HEK293 (cell line): ENCODE measurements at regions not wholly inside any gene's neighbourhood (a gene's known extent, or its start where the extent isn't known, plus 50 kb on each side); places are given as distances from the start of the nearest gene placed in this dataset.
"Not testable (repeated sequence)": the region's sequence is repeated elsewhere in the genome, so short reads cannot be mapped to it uniquely, and the experiment has no call there.

Experiments used
- CTCF ChIA-PET: fragments of 350-600 bp; formaldehyde crosslinking; extraction: SDS; loops from one replicate; lab custom pipeline; 2021; ENCODE audit warnings: antibody characterized with exemption; lab: Yijun Ruan, JAX
- POLR2A ChIA-PET: fragments of 300-600 bp; formaldehyde crosslinking; extraction: SDS; loops from one replicate; lab custom pipeline; 2020; ENCODE audit warnings: antibody characterized with exemption, inconsistent platforms; lab: Yijun Ruan, JAX
- H3K27ac ChIP-seq: fragments of 200-500 bp; sonication (Bioruptor generic); 2 replicates; pipeline ENCODE4 v1.5.1; 2014; ENCODE audit warnings: low read depth, low read length, control low read depth, inconsistent platforms; ENCODE audit errors: extremely low read depth
- H3K36me3 ChIP-seq, 2 experiments: fragments of 200-500 bp in 1 of 2; sonication (Bioruptor generic) in 1 of 2; 1 replicate in 1 of 2; 2 replicates in 1 of 2; pipeline ENCODE4 v1.5.1; 2014 to 2017; ENCODE audit warnings: inconsistent platforms in 2 of 2, low read length in 2 of 2; ENCODE audit not compliant: control insufficient read depth in 2 of 2, insufficient read depth in 1 of 2
- H3K4me1 ChIP-seq: fragments of 200-500 bp; sonication (Bioruptor generic); 2 replicates; pipeline ENCODE4 v1.5.1; 2014; ENCODE audit warnings: mild to moderate bottlenecking, low read length, inconsistent platforms; ENCODE audit not compliant: control insufficient read depth, insufficient read depth
- H3K4me3 ChIP-seq: 2 replicates; pipeline ENCODE4 v1.5.1; 2011; ENCODE audit warnings: low read depth, mild to moderate bottlenecking, control low read depth, low read length, moderate library complexity
- H3K9me3 ChIP-seq: fragments of 200-500 bp; sonication (Bioruptor generic); 2 replicates; pipeline ENCODE4 v1.5.1; 2014; ENCODE audit warnings: low read depth, low read length, inconsistent platforms; ENCODE audit not compliant: control insufficient read depth, insufficient read depth
- EGR2 ChIP-seq: fragments of 450-650 bp; formaldehyde crosslinking; IDR thresholded peaks from 2 replicates; pipeline ENCODE4 v1.5.1; 2016; ENCODE audit warnings: low read depth, missing biosample characterization, missing genetic modification characterization
- HOXA7 ChIP-seq: sonication (generic); formaldehyde crosslinking; IDR thresholded peaks from 2 replicates; pipeline ENCODE4 v1.8.1; 2022; ENCODE audit warnings: missing genetic modification reagents, borderline replicate concordance
- KLF7 ChIP-seq: fragments of 450-650 bp; formaldehyde crosslinking; IDR thresholded peaks from 2 replicates; pipeline ENCODE4 v1.5.1; 2016; ENCODE audit warnings: missing biosample characterization, missing genetic modification characterization, borderline replicate concordance
- KLF9 ChIP-seq: fragments of 450-650 bp; formaldehyde crosslinking; IDR thresholded peaks from 2 replicates; pipeline ENCODE4 v1.5.1; 2016; ENCODE audit warnings: missing biosample characterization, missing genetic modification characterization, low read depth
- OSR2 ChIP-seq: fragments of 450-650 bp; formaldehyde crosslinking; IDR thresholded peaks from 2 replicates; pipeline ENCODE4 v1.5.1; 2016; ENCODE audit warnings: missing biosample characterization, missing genetic modification characterization
- ZNF10 ChIP-seq: fragments of 450-650 bp; formaldehyde crosslinking; IDR thresholded peaks from 2 replicates; pipeline ENCODE4 v1.5.1; 2017; ENCODE audit warnings: missing biosample characterization, missing genetic modification characterization
- ZNF221 ChIP-seq: fragments of 450-650 bp; formaldehyde crosslinking; IDR thresholded peaks from 2 replicates; pipeline ENCODE4 v1.5.1; 2017; ENCODE audit warnings: missing biosample characterization, missing genetic modification characterization, borderline replicate concordance
- ZNF354C ChIP-seq: fragments of 450-650 bp; formaldehyde crosslinking; IDR thresholded peaks from 2 replicates; pipeline ENCODE4 v1.5.1; 2016; ENCODE audit warnings: missing biosample characterization, missing genetic modification characterization, low read depth, borderline replicate concordance
- ZNF426 ChIP-seq: fragments of 450-650 bp; formaldehyde crosslinking; IDR thresholded peaks from 2 replicates; pipeline ENCODE4 v1.5.1; 2017; ENCODE audit warnings: missing biosample characterization, missing genetic modification characterization, mild to moderate bottlenecking, inconsistent platforms, moderate library complexity
- ZNF521 ChIP-seq: fragments of 450-650 bp; formaldehyde crosslinking; IDR thresholded peaks from 2 replicates; pipeline ENCODE4 v1.5.1; 2017; ENCODE audit warnings: missing biosample characterization, mild to moderate bottlenecking, missing genetic modification characterization
- ZNF548 ChIP-seq: fragments of 450-650 bp; formaldehyde crosslinking; IDR thresholded peaks from 2 replicates; pipeline ENCODE4 v1.5.1; 2016; ENCODE audit warnings: missing biosample characterization, missing genetic modification characterization
- ZNF621 ChIP-seq: fragments of 450-650 bp; formaldehyde crosslinking; IDR thresholded peaks from 2 replicates; pipeline ENCODE4 v1.5.1; 2017; ENCODE audit warnings: missing biosample characterization, missing genetic modification characterization
- ZNF785 ChIP-seq: fragments of 450-650 bp; formaldehyde crosslinking; IDR thresholded peaks from 2 replicates; pipeline ENCODE4 v1.5.1; 2016; ENCODE audit warnings: missing biosample characterization, missing genetic modification characterization
- ZSCAN30 ChIP-seq: fragments of 450-650 bp; IDR thresholded peaks from 2 replicates; pipeline ENCODE4 v1.5.1; 2018; ENCODE audit warnings: missing biosample characterization, mild to moderate bottlenecking, missing genetic modification characterization, moderate library complexity
- TF ChIP-seq, protein P1 (sequence below): fragments of 450-650 bp; formaldehyde crosslinking; conservative IDR thresholded peaks from 2 replicates; pipeline ENCODE4 v1.5.1; 2016; ENCODE audit warnings: low read depth, missing biosample characterization, missing genetic modification characterization
- TF ChIP-seq, protein P2 (sequence below): fragments of 450-650 bp; formaldehyde crosslinking; IDR thresholded peaks from 2 replicates; pipeline ENCODE4 v1.5.1; 2016; ENCODE audit warnings: missing biosample characterization, missing genetic modification characterization
- TF ChIP-seq, protein P3 (sequence below): fragments of 450-650 bp; formaldehyde crosslinking; IDR thresholded peaks from 2 replicates; pipeline ENCODE4 v1.5.1; 2016; ENCODE audit warnings: missing biosample characterization, missing genetic modification characterization, borderline replicate concordance
- TF ChIP-seq, protein P4 (sequence below): fragments of 450-650 bp; formaldehyde crosslinking; IDR thresholded peaks from 2 replicates; pipeline ENCODE4 v1.5.1; 2016; ENCODE audit warnings: missing biosample characterization, missing genetic modification characterization

DNA sequence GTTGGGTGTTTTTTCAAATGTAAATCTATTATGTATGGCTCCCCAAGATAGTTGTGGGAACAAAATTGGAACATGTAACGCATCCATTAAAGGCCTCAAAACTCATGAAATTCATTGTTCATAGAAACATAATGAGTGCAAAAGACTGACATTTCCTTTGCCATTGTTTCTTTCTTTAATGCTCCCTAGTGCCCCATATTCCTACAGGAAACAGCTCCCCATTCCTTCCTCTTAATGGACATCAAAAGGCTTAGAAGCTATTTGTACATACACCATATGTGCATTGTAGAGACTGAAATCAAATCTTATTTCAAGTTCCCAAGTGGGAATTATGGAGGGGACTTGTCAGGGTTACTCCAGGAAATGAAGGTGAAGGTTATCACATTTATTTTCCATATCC is 139.1 kb downstream of the AHR start (continued):
- TF ChIP-seq, protein P1, sequence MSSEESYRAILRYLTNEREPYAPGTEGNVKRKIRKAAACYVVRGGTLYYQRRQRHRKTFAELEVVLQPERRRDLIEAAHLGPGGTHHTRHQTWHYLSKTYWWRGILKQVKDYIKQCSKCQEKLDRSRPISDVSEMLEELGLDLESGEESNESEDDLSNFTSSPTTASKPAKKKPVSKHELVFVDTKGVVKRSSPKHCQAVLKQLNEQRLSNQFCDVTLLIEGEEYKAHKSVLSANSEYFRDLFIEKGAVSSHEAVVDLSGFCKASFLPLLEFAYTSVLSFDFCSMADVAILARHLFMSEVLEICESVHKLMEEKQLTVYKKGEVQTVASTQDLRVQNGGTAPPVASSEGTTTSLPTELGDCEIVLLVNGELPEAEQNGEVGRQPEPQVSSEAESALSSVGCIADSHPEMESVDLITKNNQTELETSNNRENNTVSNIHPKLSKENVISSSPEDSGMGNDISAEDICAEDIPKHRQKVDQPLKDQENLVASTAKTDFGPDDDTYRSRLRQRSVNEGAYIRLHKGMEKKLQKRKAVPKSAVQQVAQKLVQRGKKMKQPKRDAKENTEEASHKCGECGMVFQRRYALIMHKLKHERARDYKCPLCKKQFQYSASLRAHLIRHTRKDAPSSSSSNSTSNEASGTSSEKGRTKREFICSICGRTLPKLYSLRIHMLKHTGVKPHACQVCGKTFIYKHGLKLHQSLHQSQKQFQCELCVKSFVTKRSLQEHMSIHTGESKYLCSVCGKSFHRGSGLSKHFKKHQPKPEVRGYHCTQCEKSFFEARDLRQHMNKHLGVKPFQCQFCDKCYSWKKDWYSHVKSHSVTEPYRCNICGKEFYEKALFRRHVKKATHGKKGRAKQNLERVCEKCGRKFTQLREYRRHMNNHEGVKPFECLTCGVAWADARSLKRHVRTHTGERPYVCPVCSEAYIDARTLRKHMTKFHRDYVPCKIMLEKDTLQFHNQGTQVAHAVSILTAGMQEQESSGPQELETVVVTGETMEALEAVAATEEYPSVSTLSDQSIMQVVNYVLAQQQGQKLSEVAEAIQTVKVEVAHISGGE (tag by site-specific recombination) = no peak
- TF ChIP-seq ZNF221 (tag by site-specific recombination) = no peak
- no peak for TF ChIP-seq HOXA7 (CRISPR knock-in tag)
- TF ChIP-seq, protein P2, sequence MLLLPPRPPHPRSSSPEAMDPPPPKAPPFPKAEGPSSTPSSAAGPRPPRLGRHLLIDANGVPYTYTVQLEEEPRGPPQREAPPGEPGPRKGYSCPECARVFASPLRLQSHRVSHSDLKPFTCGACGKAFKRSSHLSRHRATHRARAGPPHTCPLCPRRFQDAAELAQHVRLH (tag by site-specific recombination) = no peak
- TF ChIP-seq ZNF548 = no peak
- no peak for TF ChIP-seq EGR2 (tag by site-specific recombination)

DNA sequence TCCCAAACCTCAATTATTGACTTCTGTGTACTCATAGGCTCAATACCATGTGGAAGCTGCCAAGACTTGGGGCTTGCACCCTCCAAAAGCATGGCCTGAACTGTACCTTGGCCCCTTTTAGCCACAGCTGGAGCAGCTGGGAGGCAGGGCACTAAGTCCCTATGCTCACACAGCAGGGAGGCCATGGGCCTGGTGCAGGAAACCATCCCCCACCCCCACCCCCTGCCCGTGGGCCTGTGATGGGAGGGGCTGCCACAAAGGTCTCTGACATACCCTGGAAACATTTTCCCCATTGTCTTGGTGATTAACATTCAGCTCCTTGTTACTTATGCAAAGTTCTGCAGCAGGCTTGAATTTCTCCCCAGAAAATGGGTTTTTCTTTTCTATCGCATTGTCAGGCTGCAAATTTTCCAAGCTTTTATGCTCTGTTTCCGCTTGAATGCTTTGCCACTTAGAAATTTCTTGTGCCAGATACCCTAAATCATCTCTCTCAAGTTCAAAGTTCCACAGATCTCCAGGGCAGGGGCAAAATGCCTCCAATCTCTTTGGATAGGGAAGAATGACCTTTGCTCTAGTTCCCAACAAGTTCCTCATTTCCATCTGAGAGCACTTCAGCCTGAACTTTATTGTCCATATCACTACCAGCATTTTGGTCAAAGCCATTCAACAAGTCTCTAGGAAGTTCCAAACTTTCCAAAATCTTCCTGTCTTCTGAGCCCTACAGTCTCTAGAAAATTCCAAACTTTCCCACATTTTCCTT is 141.8 kb downstream of the AHR start:
- H3K4me1 ChIP-seq, H3K9me3 ChIP-seq, H3K36me3 ChIP-seq, H3K4me3 ChIP-seq, CTCF ChIA-PET, H3K27ac ChIP-seq, POLR2A ChIA-PET: not testable (repeated sequence)

DNA sequence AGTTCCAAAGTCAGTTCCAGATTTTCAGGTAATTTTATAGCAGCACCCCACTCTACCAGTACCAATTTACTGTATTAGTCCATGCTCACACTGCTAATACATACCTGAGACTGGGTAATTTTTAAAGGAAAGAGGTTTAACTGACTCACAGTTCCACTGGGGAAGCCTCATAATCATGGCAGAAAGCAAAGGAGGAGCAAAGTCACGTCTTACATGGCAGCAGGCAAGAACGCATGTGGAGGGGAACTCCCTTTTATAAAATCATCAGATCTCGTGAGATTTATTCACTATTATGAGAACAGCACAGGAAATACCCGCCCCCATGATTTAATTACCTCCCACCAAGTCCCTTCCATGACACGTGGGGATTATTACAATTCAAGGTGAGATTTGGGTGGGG is 142.4 kb downstream of the AHR start:
- Histone ChIP-seq H3K36me3 (no peaks in the 10 kb centered on the region), H3K4me1 (no peaks in the 10 kb centered on the region), H3K9me3 (no peaks in the 10 kb centered on the region), H3K4me3 (no peak overlapping the region), H3K27ac (no peak overlapping the region)
- ChIA-PET CTCF (no interaction called here), POLR2A (no interaction called here)
- TF ChIP-seq KLF7 = no peak
- TF ChIP-seq ZNF426 = no peak
- TF ChIP-seq, protein P3, sequence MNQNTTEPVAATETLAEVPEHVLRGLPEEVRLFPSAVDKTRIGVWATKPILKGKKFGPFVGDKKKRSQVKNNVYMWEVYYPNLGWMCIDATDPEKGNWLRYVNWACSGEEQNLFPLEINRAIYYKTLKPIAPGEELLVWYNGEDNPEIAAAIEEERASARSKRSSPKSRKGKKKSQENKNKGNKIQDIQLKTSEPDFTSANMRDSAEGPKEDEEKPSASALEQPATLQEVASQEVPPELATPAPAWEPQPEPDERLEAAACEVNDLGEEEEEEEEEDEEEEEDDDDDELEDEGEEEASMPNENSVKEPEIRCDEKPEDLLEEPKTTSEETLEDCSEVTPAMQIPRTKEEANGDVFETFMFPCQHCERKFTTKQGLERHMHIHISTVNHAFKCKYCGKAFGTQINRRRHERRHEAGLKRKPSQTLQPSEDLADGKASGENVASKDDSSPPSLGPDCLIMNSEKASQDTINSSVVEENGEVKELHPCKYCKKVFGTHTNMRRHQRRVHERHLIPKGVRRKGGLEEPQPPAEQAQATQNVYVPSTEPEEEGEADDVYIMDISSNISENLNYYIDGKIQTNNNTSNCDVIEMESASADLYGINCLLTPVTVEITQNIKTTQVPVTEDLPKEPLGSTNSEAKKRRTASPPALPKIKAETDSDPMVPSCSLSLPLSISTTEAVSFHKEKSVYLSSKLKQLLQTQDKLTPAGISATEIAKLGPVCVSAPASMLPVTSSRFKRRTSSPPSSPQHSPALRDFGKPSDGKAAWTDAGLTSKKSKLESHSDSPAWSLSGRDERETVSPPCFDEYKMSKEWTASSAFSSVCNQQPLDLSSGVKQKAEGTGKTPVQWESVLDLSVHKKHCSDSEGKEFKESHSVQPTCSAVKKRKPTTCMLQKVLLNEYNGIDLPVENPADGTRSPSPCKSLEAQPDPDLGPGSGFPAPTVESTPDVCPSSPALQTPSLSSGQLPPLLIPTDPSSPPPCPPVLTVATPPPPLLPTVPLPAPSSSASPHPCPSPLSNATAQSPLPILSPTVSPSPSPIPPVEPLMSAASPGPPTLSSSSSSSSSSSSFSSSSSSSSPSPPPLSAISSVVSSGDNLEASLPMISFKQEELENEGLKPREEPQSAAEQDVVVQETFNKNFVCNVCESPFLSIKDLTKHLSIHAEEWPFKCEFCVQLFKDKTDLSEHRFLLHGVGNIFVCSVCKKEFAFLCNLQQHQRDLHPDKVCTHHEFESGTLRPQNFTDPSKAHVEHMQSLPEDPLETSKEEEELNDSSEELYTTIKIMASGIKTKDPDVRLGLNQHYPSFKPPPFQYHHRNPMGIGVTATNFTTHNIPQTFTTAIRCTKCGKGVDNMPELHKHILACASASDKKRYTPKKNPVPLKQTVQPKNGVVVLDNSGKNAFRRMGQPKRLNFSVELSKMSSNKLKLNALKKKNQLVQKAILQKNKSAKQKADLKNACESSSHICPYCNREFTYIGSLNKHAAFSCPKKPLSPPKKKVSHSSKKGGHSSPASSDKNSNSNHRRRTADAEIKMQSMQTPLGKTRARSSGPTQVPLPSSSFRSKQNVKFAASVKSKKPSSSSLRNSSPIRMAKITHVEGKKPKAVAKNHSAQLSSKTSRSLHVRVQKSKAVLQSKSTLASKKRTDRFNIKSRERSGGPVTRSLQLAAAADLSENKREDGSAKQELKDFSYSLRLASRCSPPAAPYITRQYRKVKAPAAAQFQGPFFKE (tag by site-specific recombination) = no peak
- TF ChIP-seq ZSCAN30 = no peak
- TF ChIP-seq ZNF785 (tag by site-specific recombination) = no peak
- no peak for TF ChIP-seq ZNF10 (tag by site-specific recombination)
- no peak for TF ChIP-seq KLF9
- TF ChIP-seq ZNF354C (tag by site-specific recombination) = no peak
- TF ChIP-seq OSR2 = no peak
- TF ChIP-seq ZNF621 = no peak
- TF ChIP-seq ZNF521 = no peak
- TF ChIP-seq, protein P4, sequence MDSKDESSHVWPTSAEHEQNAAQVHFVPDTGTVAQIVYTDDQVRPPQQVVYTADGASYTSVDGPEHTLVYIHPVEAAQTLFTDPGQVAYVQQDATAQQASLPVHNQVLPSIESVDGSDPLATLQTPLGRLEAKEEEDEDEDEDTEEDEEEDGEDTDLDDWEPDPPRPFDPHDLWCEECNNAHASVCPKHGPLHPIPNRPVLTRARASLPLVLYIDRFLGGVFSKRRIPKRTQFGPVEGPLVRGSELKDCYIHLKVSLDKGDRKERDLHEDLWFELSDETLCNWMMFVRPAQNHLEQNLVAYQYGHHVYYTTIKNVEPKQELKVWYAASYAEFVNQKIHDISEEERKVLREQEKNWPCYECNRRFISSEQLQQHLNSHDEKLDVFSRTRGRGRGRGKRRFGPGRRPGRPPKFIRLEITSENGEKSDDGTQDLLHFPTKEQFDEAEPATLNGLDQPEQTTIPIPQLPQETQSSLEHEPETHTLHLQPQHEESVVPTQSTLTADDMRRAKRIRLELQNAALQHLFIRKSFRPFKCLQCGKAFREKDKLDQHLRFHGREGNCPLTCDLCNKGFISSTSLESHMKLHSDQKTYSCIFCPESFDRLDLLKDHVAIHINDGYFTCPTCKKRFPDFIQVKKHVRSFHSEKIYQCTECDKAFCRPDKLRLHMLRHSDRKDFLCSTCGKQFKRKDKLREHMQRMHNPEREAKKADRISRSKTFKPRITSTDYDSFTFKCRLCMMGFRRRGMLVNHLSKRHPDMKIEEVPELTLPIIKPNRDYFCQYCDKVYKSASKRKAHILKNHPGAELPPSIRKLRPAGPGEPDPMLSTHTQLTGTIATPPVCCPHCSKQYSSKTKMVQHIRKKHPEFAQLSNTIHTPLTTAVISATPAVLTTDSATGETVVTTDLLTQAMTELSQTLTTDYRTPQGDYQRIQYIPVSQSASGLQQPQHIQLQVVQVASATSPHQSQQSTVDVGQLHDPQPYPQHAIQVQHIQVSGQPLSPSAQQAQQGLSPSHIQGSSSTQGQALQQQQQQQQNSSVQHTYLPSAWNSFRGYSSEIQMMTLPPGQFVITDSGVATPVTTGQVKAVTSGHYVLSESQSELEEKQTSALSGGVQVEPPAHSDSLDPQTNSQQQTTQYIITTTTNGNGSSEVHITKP = no peak
